HCT116 (cell line): ENCODE measurements at regions not wholly inside any gene's neighbourhood (a gene's known extent, or its start where the extent isn't known, plus 50 kb on each side); places are given as distances from the start of the nearest gene placed in this dataset.

Source experiments
- CEBPB ChIP-seq: IDR thresholded peaks from 2 replicates; pipeline ENCODE4 v1.6.1; 2012; ENCODE audit warnings: low read depth
- CTCF ChIP-seq, 3 experiments: fragments of 200-600 bp in 1 of 3; sonication (generic) in 1 of 3; IDR thresholded peaks in 2 of 3; conservative IDR thresholded peaks in 1 of 3; 2 replicates each; pipeline ENCODE4 v1.5.1; 2012 to 2017; ENCODE audit warnings: low read depth in 2 of 3, low read length in 2 of 3, antibody characterized with exemption in 1 of 3, borderline replicate concordance in 1 of 3, control low read depth in 1 of 3, mild to moderate bottlenecking in 1 of 3, mixed read lengths in 1 of 3, mixed run types in 1 of 3, moderate library complexity in 1 of 3; ENCODE audit not compliant: insufficient read depth in 1 of 3
- EZH2 ChIP-seq: fragments of 200-600 bp; sonication (generic); IDR thresholded peaks from 2 replicates; pipeline ENCODE4 v1.6.1; 2017; ENCODE audit warnings: antibody characterized with exemption, mixed run types
- EZH2phosphoT487 ChIP-seq: fragments of 200-600 bp; IDR thresholded peaks from 2 replicates; pipeline ENCODE4 v1.6.1; 2018; ENCODE audit warnings: antibody characterized with exemption, borderline replicate concordance
- FOSL1 ChIP-seq: IDR thresholded peaks from 2 replicates; pipeline ENCODE4 v1.6.1; 2012; ENCODE audit warnings: low read depth
- MAX ChIP-seq: IDR thresholded peaks from 2 replicates; pipeline ENCODE4 v1.6.1; 2012
- POLR2A ChIP-seq: IDR thresholded peaks from 2 replicates; pipeline ENCODE4 v1.7.0; 2011; ENCODE audit warnings: borderline replicate concordance; ENCODE audit not compliant: insufficient read depth, insufficient read length; ENCODE audit errors: extremely low read depth
- POLR2AphosphoS5 ChIP-seq: IDR thresholded peaks from 2 replicates; pipeline ENCODE4 v1.6.1; 2011; ENCODE audit warnings: mild to moderate bottlenecking, low read depth, low read length, moderate library complexity
- RAD21 ChIP-seq: IDR thresholded peaks from 2 replicates; pipeline ENCODE4 v1.6.1; 2012; ENCODE audit warnings: low read depth, mild to moderate bottlenecking
- REST ChIP-seq: IDR thresholded peaks from 2 replicates; pipeline ENCODE4 v1.6.1; 2012; ENCODE audit warnings: low read depth
- SP1 ChIP-seq: IDR thresholded peaks from 2 replicates; pipeline ENCODE4 v1.6.1; 2012; ENCODE audit warnings: low read depth
- TCF7L2 ChIP-seq: IDR thresholded peaks from 2 replicates; pipeline ENCODE4 v1.7.0; 2011; ENCODE audit warnings: borderline replicate concordance, inconsistent platforms; ENCODE audit not compliant: insufficient read depth, insufficient read length; ENCODE audit errors: extremely low read depth
- YY1 ChIP-seq: IDR thresholded peaks from 2 replicates; pipeline ENCODE4 v1.6.1; 2011; ENCODE audit warnings: low read length, low read depth, moderate library complexity, mild to moderate bottlenecking; ENCODE audit not compliant: insufficient replicate concordance; ENCODE audit errors: extremely low read depth

- TF ChIP-seq CTCF (IDR thresholded peaks at IDR 0.05 in 2 of 3, conservative IDR thresholded peaks at IDR 0.05 in 1 of 3; ENCODE audit: borderline replicate concordance in 1 of 3, insufficient read depth in 1 of 3, low read depth in 2 of 3, low read length in 2 of 3) (no peak), POLR2A (no peak), SP1 (no peak), FOSL1 (no peak), EZH2phosphoT487 (no peak), POLR2AphosphoS5 (no peak), TCF7L2 (no peak), EZH2 (no peak), REST (no peak), RAD21 (no peak), CEBPB (no peak), YY1 (no peak), MAX (no peak)
These were observed 667.4 kb upstream of the ZP4 start for GRCh38 chr1:238558156-238558555.
